DND-41 (cell line): ENCODE measurements at regions not wholly inside any gene's neighbourhood (a gene's known extent, or its start where the extent isn't known, plus 50 kb on each side); places are given as distances from the start of the nearest gene placed in this dataset.
"Not testable (repeated sequence)": the region's sequence is repeated elsewhere in the genome, so short reads cannot be mapped to it uniquely, and the experiment has no call there.

Source experiments
- ATAC-seq: fragments of 200-7000 bp; cut with Tn5 transposase; 3 replicates; pipeline ENCODE4 v1.9.1; 2021; ENCODE audit warnings: low read depth; ENCODE audit not compliant: insufficient read depth
- DNase-seq: peaks from one replicate; pipeline ENCODE4 v3.0.0-alpha.2; 2020
- H2AFZ ChIP-seq: 2 replicates; pipeline ENCODE4 v1.6.0; 2012; ENCODE audit warnings: low read depth, low read length
- H3K27ac ChIP-seq: 2 replicates; pipeline ENCODE4 v1.5.1; 2012; ENCODE audit warnings: low read length, inconsistent platforms
- H3K27me3 ChIP-seq: fragments of 200-600 bp; sonication (generic); 2 replicates; pipeline ENCODE4 v1.6.0; 2012; ENCODE audit warnings: low read length, mild to moderate bottlenecking, inconsistent platforms; ENCODE audit not compliant: insufficient read depth, poor library complexity
- H3K36me3 ChIP-seq: 2 replicates; pipeline ENCODE4 v1.5.1; 2012; ENCODE audit warnings: low read length, inconsistent platforms; ENCODE audit not compliant: insufficient read depth
- H3K4me1 ChIP-seq: 2 replicates; pipeline ENCODE4 v1.5.1; 2012; ENCODE audit warnings: mild to moderate bottlenecking, low read length; ENCODE audit not compliant: insufficient read depth
- H3K4me2 ChIP-seq: 2 replicates; pipeline ENCODE4 v1.6.0; 2012; ENCODE audit warnings: mild to moderate bottlenecking, moderate library complexity, low read length, inconsistent platforms; ENCODE audit not compliant: insufficient read depth
- H3K4me3 ChIP-seq, 2 experiments: fragments of 200-600 bp in 1 of 2; shearing (Covaris generic) in 1 of 2; 2 replicates each; pipeline ENCODE4 v1.5.1; 2012 to 2016; ENCODE audit warnings: inconsistent platforms in 2 of 2, low read length in 2 of 2, mild to moderate bottlenecking in 2 of 2, low read depth in 1 of 2, moderate library complexity in 1 of 2
- H3K79me2 ChIP-seq: 2 replicates; pipeline ENCODE4 v1.6.0; 2012; ENCODE audit warnings: low read length, inconsistent platforms; ENCODE audit not compliant: insufficient read depth
- H3K9ac ChIP-seq: 2 replicates; pipeline ENCODE4 v1.6.0; 2012; ENCODE audit warnings: low read depth, mild to moderate bottlenecking, inconsistent platforms, low read length, moderate library complexity
- H3K9me3 ChIP-seq: 2 replicates; pipeline ENCODE4 v1.5.1; 2012; ENCODE audit warnings: low read length, moderate library complexity, mild to moderate bottlenecking, inconsistent platforms; ENCODE audit not compliant: insufficient read depth, severe bottlenecking
- H4K20me1 ChIP-seq: 2 replicates; pipeline ENCODE4 v1.6.0; 2012; ENCODE audit warnings: low read length; ENCODE audit not compliant: insufficient read depth
- EZH2 ChIP-seq: IDR thresholded peaks from 3 replicates; pipeline ENCODE4 v1.6.1; 2012; ENCODE audit warnings: borderline replicate concordance, low read depth, mild to moderate bottlenecking, moderate library complexity, low read length, inconsistent platforms; ENCODE audit not compliant: severe bottlenecking
- TF ChIP-seq, protein P1 (sequence below): IDR thresholded peaks from 2 replicates; pipeline ENCODE4 v1.5.1; 2012; ENCODE audit warnings: borderline replicate concordance, low read length, moderate library complexity, mild to moderate bottlenecking; ENCODE audit not compliant: poor library complexity, severe bottlenecking; ENCODE audit errors: extremely low read depth

- Histone ChIP-seq H2AFZ (no peak overlapping the region), H3K4me3 (no peak overlapping the region), H3K9ac (no peak overlapping the region), H4K20me1 (no peaks in the 10 kb centered on the region), H3K4me2 (no peak overlapping the region), H3K4me1 (no peaks in the 10 kb centered on the region), H3K36me3 (no peaks in the 10 kb centered on the region), H3K79me2 (no peaks in the 10 kb centered on the region), H3K27me3 (no peaks in the 10 kb centered on the region), H3K27ac (no peak overlapping the region), H3K9me3 (no peaks in the 10 kb centered on the region)
- no peak for ATAC-seq
- TF ChIP-seq, protein P1, sequence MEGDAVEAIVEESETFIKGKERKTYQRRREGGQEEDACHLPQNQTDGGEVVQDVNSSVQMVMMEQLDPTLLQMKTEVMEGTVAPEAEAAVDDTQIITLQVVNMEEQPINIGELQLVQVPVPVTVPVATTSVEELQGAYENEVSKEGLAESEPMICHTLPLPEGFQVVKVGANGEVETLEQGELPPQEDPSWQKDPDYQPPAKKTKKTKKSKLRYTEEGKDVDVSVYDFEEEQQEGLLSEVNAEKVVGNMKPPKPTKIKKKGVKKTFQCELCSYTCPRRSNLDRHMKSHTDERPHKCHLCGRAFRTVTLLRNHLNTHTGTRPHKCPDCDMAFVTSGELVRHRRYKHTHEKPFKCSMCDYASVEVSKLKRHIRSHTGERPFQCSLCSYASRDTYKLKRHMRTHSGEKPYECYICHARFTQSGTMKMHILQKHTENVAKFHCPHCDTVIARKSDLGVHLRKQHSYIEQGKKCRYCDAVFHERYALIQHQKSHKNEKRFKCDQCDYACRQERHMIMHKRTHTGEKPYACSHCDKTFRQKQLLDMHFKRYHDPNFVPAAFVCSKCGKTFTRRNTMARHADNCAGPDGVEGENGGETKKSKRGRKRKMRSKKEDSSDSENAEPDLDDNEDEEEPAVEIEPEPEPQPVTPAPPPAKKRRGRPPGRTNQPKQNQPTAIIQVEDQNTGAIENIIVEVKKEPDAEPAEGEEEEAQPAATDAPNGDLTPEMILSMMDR = no peak
- TF ChIP-seq EZH2 = no peak
- DNase-seq = no peak
These were observed 579.1 kb downstream of the KCTD12 start for GRCh38 chr13:76307142-76307541.

DNA sequence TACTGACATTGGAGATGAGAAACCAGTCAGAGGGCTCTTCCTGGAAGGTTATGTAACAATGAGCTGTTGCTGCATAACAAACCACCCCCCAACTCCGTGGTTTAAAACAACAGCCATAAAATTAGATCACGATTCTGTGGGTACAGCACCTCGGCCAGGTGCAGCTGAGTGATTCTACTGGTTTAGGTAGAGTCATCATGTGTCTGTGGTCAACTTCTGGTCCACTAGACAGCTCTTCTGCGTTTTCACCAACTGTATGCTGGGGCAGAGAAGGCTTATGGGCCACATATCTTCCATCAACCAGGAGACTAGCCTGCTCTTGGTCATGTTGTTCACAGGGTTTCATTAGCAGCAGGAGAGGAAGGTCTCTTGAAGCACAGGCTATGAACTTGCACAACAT lies 585.5 kb downstream of the KCTD12 start:
- Histone ChIP-seq H2AFZ (no peak overlapping the region), H3K4me1 (no peaks in the 10 kb centered on the region), H3K9ac (no peak overlapping the region), H3K27ac (no peak overlapping the region), H3K4me3 (no peak overlapping the region), H3K27me3 (no peaks in the 10 kb centered on the region), H3K4me2 (no peak overlapping the region), H3K36me3 (no peaks in the 10 kb centered on the region), H3K9me3 (no peaks in the 10 kb centered on the region), H4K20me1 (no peaks in the 10 kb centered on the region), H3K79me2 (no peaks in the 10 kb centered on the region)
- DNase-seq = no peak
- no peak for ATAC-seq
- TF ChIP-seq, protein P1 = no peak
- TF ChIP-seq EZH2 = no peak

- Histone ChIP-seq H2AFZ (no peak overlapping the region), H3K9me3 (no peaks in the 10 kb centered on the region), H3K4me3 (no peak overlapping the region), H3K27me3 (no peaks in the 10 kb centered on the region), H3K36me3 (no peaks in the 10 kb centered on the region), H3K9ac (no peak overlapping the region), H3K4me1 (no peaks in the 10 kb centered on the region), H3K4me2 (no peak overlapping the region), H4K20me1 (no peaks in the 10 kb centered on the region), H3K79me2 (no peaks in the 10 kb centered on the region), H3K27ac (no peak overlapping the region)
- TF ChIP-seq, protein P1 = no peak
- TF ChIP-seq EZH2 = no peak
- DNase-seq = no peak
- no peak for ATAC-seq
These were observed 588.9 kb downstream of the KCTD12 start for GRCh38 chr13:76297331-76297730.

DNA sequence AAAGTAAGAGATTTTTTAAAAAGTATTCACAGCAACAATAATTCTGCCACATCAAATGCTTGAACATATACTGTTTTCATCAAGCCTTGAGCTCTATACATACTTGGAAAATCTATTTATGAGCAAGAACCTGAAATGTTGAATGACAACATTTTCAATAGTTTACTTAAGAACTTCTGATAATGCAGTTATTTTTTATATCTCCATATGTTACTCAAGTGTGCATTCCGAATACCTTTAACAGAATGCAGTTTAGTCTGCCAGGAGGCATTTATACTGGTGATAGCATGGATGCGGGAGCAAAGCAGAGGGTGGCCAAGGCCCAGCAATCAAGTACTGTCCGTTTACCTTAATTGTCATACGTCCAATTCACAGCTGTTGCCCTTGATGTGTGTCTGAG lies 589.5 kb downstream of the KCTD12 start:
- H3K27me3 ChIP-seq = no peaks in the 10 kb centered on the region
- H3K9me3 ChIP-seq = no peaks in the 10 kb centered on the region
- no peak for DNase-seq
- no peak overlapping the region for H3K4me2 ChIP-seq
- H3K36me3 ChIP-seq = no peaks in the 10 kb centered on the region
- H4K20me1 ChIP-seq = no peaks in the 10 kb centered on the region
- no peaks in the 10 kb centered on the region for H3K4me1 ChIP-seq
- no peaks in the 10 kb centered on the region for H3K79me2 ChIP-seq
- TF ChIP-seq EZH2 = no peak
- TF ChIP-seq, protein P1 = no peak
- H2AFZ ChIP-seq = no peak overlapping the region
- H3K9ac ChIP-seq = no peak overlapping the region
- H3K4me3 ChIP-seq = no peak overlapping the region
- no peak for ATAC-seq
- no peak overlapping the region for H3K27ac ChIP-seq

DNA sequence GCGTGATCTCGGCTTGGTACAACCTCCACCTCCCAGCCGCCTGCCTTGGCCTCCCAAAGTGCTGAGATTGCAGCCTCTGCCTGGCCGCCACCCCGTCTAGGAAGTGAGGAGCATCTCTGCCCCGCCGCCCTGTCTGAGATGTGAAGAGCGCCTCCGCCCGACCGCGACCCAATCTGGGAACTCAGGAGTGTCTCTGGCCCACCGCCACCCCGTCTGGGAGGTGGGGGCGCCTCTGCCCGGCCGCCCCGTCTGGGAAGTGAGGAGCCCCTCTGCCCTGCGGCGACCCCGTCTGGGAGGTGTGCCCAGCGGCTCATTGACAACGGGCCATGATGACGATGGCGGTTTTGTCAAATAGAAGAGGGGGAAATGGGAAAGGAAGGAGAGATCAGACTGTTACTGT lies 591.2 kb downstream of the KCTD12 start:
- H3K79me2 ChIP-seq, H3K9me3 ChIP-seq, H2AFZ ChIP-seq, ATAC-seq, H3K36me3 ChIP-seq, H3K27me3 ChIP-seq, H3K4me1 ChIP-seq, H3K9ac ChIP-seq, H3K4me3 ChIP-seq, H3K27ac ChIP-seq, H3K4me2 ChIP-seq, DNase-seq, H4K20me1 ChIP-seq: not testable (repeated sequence)
